ENCODE measurements at regions not wholly inside any gene's neighbourhood (a gene's known extent, or its start where the extent isn't known, plus 50 kb on each side); places are given as distances from the start of the nearest gene placed in this dataset.
A peak's percentile ranks its signal among the peaks of the same experiment; 100 is the strongest.
"Not testable (repeated sequence)": the region's sequence is repeated elsewhere in the genome, so short reads cannot be mapped to it uniquely, and the experiment has no call there.

- peak; percentile 88 for DNase-seq (ENCODE audit: low spot score)
These were observed 437.4 kb downstream of the MIAT start for GRCh38 chr22:27094633-27095308.

- DNase-seq (ENCODE audit: low spot score): no peak
These were observed 440.1 kb downstream of the MIAT start for GRCh38 chr22:27097506-27097905.

GRCh38 chr22:27097933-27098332 lies 440.5 kb downstream of the MIAT start:
- DNase-seq (ENCODE audit: low spot score): peak; percentile 63

- no peak for DNase-seq (ENCODE audit: low spot score)
These were observed 442.7 kb downstream of the MIAT start for GRCh38 chr22:27099946-27100722.

GRCh38 chr22:27100789-27101188 lies 443.4 kb downstream of the MIAT start:
- peak; percentile 80 for DNase-seq (ENCODE audit: low spot score)

- no peak for DNase-seq (ENCODE audit: low spot score)
These were observed 443.9 kb downstream of the MIAT start for GRCh38 chr22:27101288-27101687.

- DNase-seq (ENCODE audit: low spot score): no peak
These were observed 447.1 kb downstream of the MIAT start for GRCh38 chr22:27104449-27104848.

GRCh38 chr22:27105142-27106025 lies 448.0 kb downstream of the MIAT start:
- peak; percentile 89 for DNase-seq (ENCODE audit: low spot score)

GRCh38 chr22:27106985-27107384 lies 449.6 kb downstream of the MIAT start:
- DNase-seq (ENCODE audit: low spot score): no peak

- DNase-seq (ENCODE audit: low spot score): no peak
These were observed 450.0 kb downstream of the MIAT start for GRCh38 chr22:27107386-27107785.

- DNase-seq (ENCODE audit: low spot score): peak; percentile 73
These were observed 450.4 kb downstream of the MIAT start for GRCh38 chr22:27107824-27108223.

- DNase-seq (ENCODE audit: low spot score): no peak
These were observed 451.2 kb downstream of the MIAT start for GRCh38 chr22:27108425-27109114.

GRCh38 chr22:27109406-27109805 lies 452.0 kb downstream of the MIAT start:
- not testable (repeated sequence) for DNase-seq (ENCODE audit: low spot score)

GRCh38 chr22:27110665-27111451 lies 453.5 kb downstream of the MIAT start:
- peak; percentile 65 for DNase-seq (ENCODE audit: low spot score)

GRCh38 chr22:27111796-27112672 lies 454.6 kb downstream of the MIAT start:
- no peak for DNase-seq (ENCODE audit: low spot score)

GRCh38 chr22:27113211-27113635 lies 455.8 kb downstream of the MIAT start:
- DNase-seq (ENCODE audit: low spot score): peak; percentile 92

- DNase-seq (ENCODE audit: low spot score): no peak
These were observed 456.3 kb downstream of the MIAT start for GRCh38 chr22:27113641-27114040.

GRCh38 chr22:27114186-27114585 lies 456.8 kb downstream of the MIAT start:
- no peak for DNase-seq (ENCODE audit: low spot score)

GRCh38 chr22:27115410-27115809 lies 458.0 kb downstream of the MIAT start:
- no peak for DNase-seq (ENCODE audit: low spot score)

- DNase-seq (ENCODE audit: low spot score): peak; percentile 69
These were observed 458.4 kb downstream of the MIAT start for GRCh38 chr22:27115816-27116256.

Measured in AG20443 (cell line).